Prostate gland (tissue), 2 donors: ENCODE measurements at regions not wholly inside any gene's neighbourhood (a gene's known extent, or its start where the extent isn't known, plus 50 kb on each side); places are given as distances from the start of the nearest gene placed in this dataset.

Source experiments
- DNase-seq: peaks from one replicate; pipeline ENCODE4 v3.0.0-alpha.2; 2019; ENCODE audit warnings: low spot score
- H3K27ac ChIP-seq, 2 donors: fragments of 200-600 bp; sonication (generic); 2 replicates each; pipeline ENCODE4 v1.5.1; 2017 to 2019
- H3K27me3 ChIP-seq: fragments of 200-600 bp; sonication (generic); replicated peaks from 2 replicates; pipeline ENCODE4 v1.5.1; 2019; ENCODE audit not compliant: insufficient read depth
- H3K36me3 ChIP-seq, 2 donors: fragments of 200-600 bp; sonication (generic); 1 replicate in 1 of 2; 2 replicates in 1 of 2; pipeline versions ENCODE4 v1.5.1 to v1.8.1; 2017 to 2019
- H3K4me1 ChIP-seq: fragments of 200-600 bp; sonication (generic); replicated peaks from 2 replicates; pipeline ENCODE4 v1.5.1; 2019
- H3K4me3 ChIP-seq, 2 donors: fragments of 200-600 bp; sonication (generic); 2 replicates each; pipeline ENCODE4 v1.5.1; 2017 to 2019
- H3K9me3 ChIP-seq: fragments of 200-600 bp; sonication (generic); 2 replicates; pipeline ENCODE4 v1.5.1; 2017
- POLR2A ChIP-seq: fragments of 450-650 bp; IDR thresholded peaks from one replicate; pipeline ENCODE4 v1.6.1; 2016; ENCODE audit warnings: antibody characterized with exemption, mild to moderate bottlenecking
- POLR2AphosphoS5 ChIP-seq: sonication (generic); formaldehyde crosslinking; IDR thresholded peaks from one replicate; pipeline ENCODE4 v1.6.1; 2017; ENCODE audit warnings: antibody characterized with exemption
- WGBS: methylation state at CpG from one replicate; pipeline ENCODE4 v1.1.5; 2018; 5-methylcytosine and 5-hydroxymethylcytosine counted together
- intact Hi-C: fragments of 100-400 bp; cut with DNase I; formaldehyde crosslinking; loops from one replicate; pipeline ENCODE4 v1.14.2; 2022
- TF ChIP-seq, protein P1 (sequence below), 4 experiments: fragments of 200-600 bp in 2 of 4; fragments of 450-650 bp in 2 of 4; sonication (generic) in 2 of 4; IDR thresholded peaks; 1 replicate in 3 of 4; 2 replicates in 1 of 4; pipeline ENCODE4 v1.5.1; 2016 to 2019; ENCODE audit warnings: antibody characterized with exemption in 4 of 4, mild to moderate bottlenecking in 2 of 4, moderate library complexity in 2 of 4

GRCh38 chr4:58491620-58492019 is 1381.4 kb upstream of the IGFBP7 start:
- no peaks in the 10 kb centered on the region for H3K36me3 ChIP-seq
- no peak for DNase-seq
- no peak overlapping the region for H3K4me3 ChIP-seq
- 88% methylated on average over 2 of the region's 2 CpGs for WGBS
- H3K27me3 ChIP-seq, result no peaks in the 10 kb centered on the region
- intact Hi-C loops, result no loop called here
- no peaks in the 10 kb centered on the region for H3K4me1 ChIP-seq
- H3K27ac ChIP-seq, result no peak overlapping the region
- no peaks in the 10 kb centered on the region for H3K9me3 ChIP-seq
- no peak for TF ChIP-seq POLR2AphosphoS5
- TF ChIP-seq, protein P1, sequence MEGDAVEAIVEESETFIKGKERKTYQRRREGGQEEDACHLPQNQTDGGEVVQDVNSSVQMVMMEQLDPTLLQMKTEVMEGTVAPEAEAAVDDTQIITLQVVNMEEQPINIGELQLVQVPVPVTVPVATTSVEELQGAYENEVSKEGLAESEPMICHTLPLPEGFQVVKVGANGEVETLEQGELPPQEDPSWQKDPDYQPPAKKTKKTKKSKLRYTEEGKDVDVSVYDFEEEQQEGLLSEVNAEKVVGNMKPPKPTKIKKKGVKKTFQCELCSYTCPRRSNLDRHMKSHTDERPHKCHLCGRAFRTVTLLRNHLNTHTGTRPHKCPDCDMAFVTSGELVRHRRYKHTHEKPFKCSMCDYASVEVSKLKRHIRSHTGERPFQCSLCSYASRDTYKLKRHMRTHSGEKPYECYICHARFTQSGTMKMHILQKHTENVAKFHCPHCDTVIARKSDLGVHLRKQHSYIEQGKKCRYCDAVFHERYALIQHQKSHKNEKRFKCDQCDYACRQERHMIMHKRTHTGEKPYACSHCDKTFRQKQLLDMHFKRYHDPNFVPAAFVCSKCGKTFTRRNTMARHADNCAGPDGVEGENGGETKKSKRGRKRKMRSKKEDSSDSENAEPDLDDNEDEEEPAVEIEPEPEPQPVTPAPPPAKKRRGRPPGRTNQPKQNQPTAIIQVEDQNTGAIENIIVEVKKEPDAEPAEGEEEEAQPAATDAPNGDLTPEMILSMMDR (IDR thresholded peaks at IDR 0.05), result no peak
- no peak for TF ChIP-seq POLR2A

DNA sequence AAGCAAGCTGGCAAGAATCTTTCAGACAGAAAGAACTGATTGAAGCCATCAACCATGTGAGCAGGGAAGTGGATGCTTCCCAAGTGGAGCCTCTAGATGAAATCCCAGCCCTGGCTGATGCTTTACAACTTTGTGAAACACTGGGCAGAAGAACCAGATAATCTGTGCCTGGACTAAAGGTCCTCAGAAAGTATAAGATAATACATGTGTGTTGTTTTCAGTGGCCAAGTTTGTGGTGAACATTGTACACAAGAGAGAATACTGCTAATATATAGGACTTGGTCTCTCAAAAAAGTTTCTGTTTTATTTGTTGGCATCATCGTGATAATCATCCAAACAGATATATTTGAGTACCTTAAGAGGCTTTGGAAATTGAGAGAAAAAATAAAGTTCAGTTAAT is 1367.8 kb upstream of the IGFBP7 start:
- intact Hi-C loops, result no loop called here
- DNase-seq, result no peak
- 87% methylated on average over 1 of the region's 1 CpG for WGBS

GRCh38 chr4:58477513-58477912 is 1367.3 kb upstream of the IGFBP7 start:
- H3K36me3 ChIP-seq, result no peaks in the 10 kb centered on the region
- H3K27me3 ChIP-seq, result no peaks in the 10 kb centered on the region
- 94% methylated on average over 3 of the region's 3 CpGs for WGBS
- no peaks in the 10 kb centered on the region for H3K9me3 ChIP-seq
- no peak overlapping the region for H3K4me3 ChIP-seq
- no peak for DNase-seq
- intact Hi-C loops, result no loop called here
- H3K27ac ChIP-seq, result no peak overlapping the region
- no peaks in the 10 kb centered on the region for H3K4me1 ChIP-seq
- TF ChIP-seq POLR2AphosphoS5 (no peak), POLR2A (no peak)
- TF ChIP-seq, protein P1 (IDR thresholded peaks at IDR 0.05), result no peak

More for the DNA sequence above, 1367.8 kb upstream of the IGFBP7 start:
- no peaks in the 10 kb centered on the region for H3K9me3 ChIP-seq
- H3K27ac ChIP-seq, result no peak overlapping the region
- H3K36me3 ChIP-seq, result no peaks in the 10 kb centered on the region
- no peaks in the 10 kb centered on the region for H3K27me3 ChIP-seq
- H3K4me1 ChIP-seq, result no peaks in the 10 kb centered on the region
- no peak overlapping the region for H3K4me3 ChIP-seq
- TF ChIP-seq POLR2AphosphoS5 (no peak), POLR2A (no peak)
- TF ChIP-seq, protein P1 (IDR thresholded peaks at IDR 0.05), result no peak

- H3K9me3 ChIP-seq, result no peaks in the 10 kb centered on the region
- intact Hi-C loops, result no loop called here
- no peak for DNase-seq
- TF ChIP-seq, protein P1 (IDR thresholded peaks at IDR 0.05), result no peak
- no peak for TF ChIP-seq POLR2A
- TF ChIP-seq POLR2AphosphoS5, result no peak
- H3K27ac ChIP-seq, result no peak overlapping the region
- H3K27me3 ChIP-seq, result no peaks in the 10 kb centered on the region
- H3K4me1 ChIP-seq, result no peaks in the 10 kb centered on the region
- WGBS, result 87% methylated on average over 2 of the region's 2 CpGs
- H3K4me3 ChIP-seq, result no peak overlapping the region
- H3K36me3 ChIP-seq, result no peaks in the 10 kb centered on the region
Measured at GRCh38 chr4:58475097-58475496, 1364.9 kb upstream of the IGFBP7 start.

DNA sequence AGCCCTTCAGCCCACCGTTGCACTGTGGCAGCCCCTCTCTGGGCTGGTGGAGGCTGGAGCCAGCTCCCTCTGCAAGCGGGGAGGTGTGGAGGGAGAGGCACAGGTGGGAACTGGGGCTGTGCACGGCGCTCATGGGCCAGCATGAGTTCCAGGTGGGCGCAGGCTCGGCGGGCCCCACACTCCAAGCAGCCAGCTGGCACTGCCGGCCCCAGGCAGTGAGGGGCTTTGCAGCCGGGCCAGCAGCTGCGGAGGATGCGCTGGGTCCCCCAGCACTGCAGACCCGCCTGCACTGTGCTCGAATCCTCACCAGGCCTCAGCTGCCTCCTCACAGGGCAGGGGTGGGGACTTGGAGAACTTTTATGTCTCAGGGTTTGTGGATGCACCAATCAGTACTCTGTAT is 1354.8 kb upstream of the IGFBP7 start:
- no peak overlapping the region for H3K27ac ChIP-seq
- intact Hi-C loops, result no loop called here
- no peak overlapping the region for H3K4me3 ChIP-seq
- 96% methylated on average over 13 of the region's 13 CpGs for WGBS
- H3K9me3 ChIP-seq, result no peaks in the 10 kb centered on the region
- H3K36me3 ChIP-seq, result no peaks in the 10 kb centered on the region
- H3K4me1 ChIP-seq, result no peaks in the 10 kb centered on the region
- TF ChIP-seq POLR2A (no peak), POLR2AphosphoS5 (no peak)
- TF ChIP-seq, protein P1 (IDR thresholded peaks at IDR 0.05), result no peak
- no peaks in the 10 kb centered on the region for H3K27me3 ChIP-seq
- DNase-seq, result no peak
